ENCODE measurements at regions not wholly inside any gene's neighbourhood (a gene's known extent, or its start where the extent isn't known, plus 50 kb on each side); places are given as distances from the start of the nearest gene placed in this dataset.

GRCh38 chr20:6231556-6231955 lies 108.7 kb upstream of the FERMT1 start:
- peak; percentile 6 for DNase-seq (ENCODE audit: low read depth)

GRCh38 chr20:6228302-6228843 lies 105.5 kb upstream of the FERMT1 start:
- DNase-seq (ENCODE audit: low read depth): no peak

- no peak for DNase-seq (ENCODE audit: low read depth)
Observed at GRCh38 chr20:6213311-6213710, 90.5 kb upstream of the FERMT1 start.

- DNase-seq (ENCODE audit: low read depth): no peak
Observed at GRCh38 chr20:6212903-6213302, 90.1 kb upstream of the FERMT1 start.

GRCh38 chr20:6209093-6209492 lies 86.3 kb upstream of the FERMT1 start:
- DNase-seq (ENCODE audit: low read depth): no peak

- no peak for DNase-seq (ENCODE audit: low read depth)
Observed at GRCh38 chr20:6200092-6200491, 77.3 kb upstream of the FERMT1 start.

GRCh38 chr20:6185268-6185667 lies 62.4 kb upstream of the FERMT1 start:
- no peak for DNase-seq (ENCODE audit: low read depth)

GRCh38 chr20:6184086-6184485 lies 61.3 kb upstream of the FERMT1 start:
- no peak for DNase-seq (ENCODE audit: low read depth)

- DNase-seq (ENCODE audit: low read depth): no peak
Observed at GRCh38 chr20:6180531-6180930, 57.7 kb upstream of the FERMT1 start.

- peak; percentile 23 for DNase-seq (ENCODE audit: low read depth)
Observed at GRCh38 chr20:6178537-6178936, 55.7 kb upstream of the FERMT1 start.

- no peak for DNase-seq (ENCODE audit: low read depth)
Observed at GRCh38 chr20:6173481-6173880, 50.7 kb upstream of the FERMT1 start.

Data from EH (cell line).